Fibroblast of lung (primary cell): ENCODE measurements at regions not wholly inside any gene's neighbourhood (a gene's known extent, or its start where the extent isn't known, plus 50 kb on each side); places are given as distances from the start of the nearest gene placed in this dataset.

Experiments
- DNase-seq, 2 donors: peaks; one replicate each; pipeline versions ENCODE4 v3.0.0 to v3.0.0-alpha.2; 2010; ENCODE audit warnings: low read depth in 2 of 2
- H2AFZ ChIP-seq: 2 replicates; pipeline ENCODE4 v1.5.1; 2012; ENCODE audit warnings: low read length, control low read depth, inconsistent platforms
- H3K27ac ChIP-seq: 2 replicates; pipeline ENCODE4 v1.5.1; 2011; ENCODE audit warnings: low read length, control low read depth; ENCODE audit not compliant: insufficient read depth
- H3K27me3 ChIP-seq: 2 replicates; pipeline ENCODE4 v1.5.1; 2011; ENCODE audit warnings: mild to moderate bottlenecking, low read length; ENCODE audit not compliant: control insufficient read depth, insufficient read depth
- H3K36me3 ChIP-seq: 2 replicates; pipeline ENCODE4 v1.5.1; 2011; ENCODE audit warnings: low read length; ENCODE audit not compliant: control insufficient read depth, insufficient read depth
- H3K4me1 ChIP-seq: 2 replicates; pipeline ENCODE4 v1.5.1; 2011; ENCODE audit warnings: low read length; ENCODE audit not compliant: control insufficient read depth, insufficient read depth; ENCODE audit errors: extremely low read depth
- H3K4me2 ChIP-seq: 2 replicates; pipeline ENCODE4 v1.5.1; 2011; ENCODE audit warnings: low read length, control low read depth; ENCODE audit not compliant: insufficient read depth; ENCODE audit errors: extremely low read depth
- H3K4me3 ChIP-seq, 4 experiments: fragments of 200-600 bp in 1 of 4; sonication (generic) in 1 of 4; replicated peaks in 1 of 4; 2 replicates each; pipeline ENCODE4 v1.5.1; 2011 to 2016; ENCODE audit warnings: low read length in 4 of 4, low read depth in 3 of 4, mild to moderate bottlenecking in 3 of 4, control low read depth in 2 of 4, inconsistent platforms in 1 of 4, mixed read lengths in 1 of 4; ENCODE audit not compliant: insufficient read depth in 1 of 4; ENCODE audit errors: control extremely low read depth in 1 of 4
- H3K79me2 ChIP-seq: 2 replicates; pipeline ENCODE4 v1.5.1; 2012; ENCODE audit warnings: mild to moderate bottlenecking, low read length, inconsistent platforms; ENCODE audit not compliant: control insufficient read depth, insufficient read depth
- H3K9ac ChIP-seq: 2 replicates; pipeline ENCODE4 v1.5.1; 2011; ENCODE audit warnings: mild to moderate bottlenecking, low read length, control low read depth; ENCODE audit not compliant: insufficient read depth
- H3K9me3 ChIP-seq: 2 replicates; pipeline ENCODE4 v1.5.1; 2012; ENCODE audit warnings: low read depth, low read length; ENCODE audit not compliant: control insufficient read depth, insufficient read depth
- H4K20me1 ChIP-seq: 2 replicates; pipeline ENCODE4 v1.5.1; 2011; ENCODE audit warnings: low read length; ENCODE audit not compliant: control insufficient read depth, insufficient read depth; ENCODE audit errors: extremely low read depth
- EZH2 ChIP-seq: IDR thresholded peaks from 2 replicates; pipeline ENCODE4 v1.5.1; 2012; ENCODE audit warnings: low read length, control low read depth, mild to moderate bottlenecking; ENCODE audit errors: missing control alignments
- TF ChIP-seq, protein P1 (sequence below), 2 donors: IDR thresholded peaks in 1 of 2; conservative IDR thresholded peaks in 1 of 2; 1 replicate in 1 of 2; 2 replicates in 1 of 2; pipeline ENCODE4 v1.5.1; 2011 to 2012; ENCODE audit warnings: low read length in 2 of 2, control low read depth in 1 of 2, inconsistent platforms in 1 of 2, low read depth in 1 of 2, mild to moderate bottlenecking in 1 of 2

DNA sequence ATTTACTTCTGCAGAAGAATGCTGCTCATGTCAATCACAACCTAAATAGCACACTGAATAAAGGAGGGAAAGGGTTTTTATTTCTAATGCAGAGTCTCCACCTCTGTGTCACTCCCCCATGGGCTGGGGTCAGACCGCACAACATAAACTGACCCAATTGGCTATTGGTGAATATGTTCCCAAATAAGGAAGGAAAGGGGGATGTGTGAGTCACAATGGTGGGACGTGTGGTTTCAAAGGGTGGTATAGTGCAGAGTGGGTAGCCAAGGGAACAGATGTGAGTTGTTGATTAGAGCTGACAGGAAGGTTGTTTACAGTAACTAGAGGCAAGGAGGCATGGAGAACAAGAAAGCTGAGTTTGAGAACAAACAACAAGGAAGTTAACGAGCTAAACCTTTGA, 491.8 kb downstream of the ZPLD1 start:
- Histone ChIP-seq H3K4me3 (no peak overlapping the region), H3K9ac (no peak overlapping the region), H3K27me3 (no peaks in the 10 kb centered on the region), H2AFZ (no peak overlapping the region), H3K79me2 (no peaks in the 10 kb centered on the region), H3K27ac (no peak overlapping the region), H4K20me1 (no peaks in the 10 kb centered on the region), H3K9me3 (no peaks in the 10 kb centered on the region), H3K4me1 (no peaks in the 10 kb centered on the region), H3K4me2 (no peak overlapping the region), H3K36me3 (no peaks in the 10 kb centered on the region)
- DNase-seq = no peak
- TF ChIP-seq EZH2 = no peak
- TF ChIP-seq, protein P1, sequence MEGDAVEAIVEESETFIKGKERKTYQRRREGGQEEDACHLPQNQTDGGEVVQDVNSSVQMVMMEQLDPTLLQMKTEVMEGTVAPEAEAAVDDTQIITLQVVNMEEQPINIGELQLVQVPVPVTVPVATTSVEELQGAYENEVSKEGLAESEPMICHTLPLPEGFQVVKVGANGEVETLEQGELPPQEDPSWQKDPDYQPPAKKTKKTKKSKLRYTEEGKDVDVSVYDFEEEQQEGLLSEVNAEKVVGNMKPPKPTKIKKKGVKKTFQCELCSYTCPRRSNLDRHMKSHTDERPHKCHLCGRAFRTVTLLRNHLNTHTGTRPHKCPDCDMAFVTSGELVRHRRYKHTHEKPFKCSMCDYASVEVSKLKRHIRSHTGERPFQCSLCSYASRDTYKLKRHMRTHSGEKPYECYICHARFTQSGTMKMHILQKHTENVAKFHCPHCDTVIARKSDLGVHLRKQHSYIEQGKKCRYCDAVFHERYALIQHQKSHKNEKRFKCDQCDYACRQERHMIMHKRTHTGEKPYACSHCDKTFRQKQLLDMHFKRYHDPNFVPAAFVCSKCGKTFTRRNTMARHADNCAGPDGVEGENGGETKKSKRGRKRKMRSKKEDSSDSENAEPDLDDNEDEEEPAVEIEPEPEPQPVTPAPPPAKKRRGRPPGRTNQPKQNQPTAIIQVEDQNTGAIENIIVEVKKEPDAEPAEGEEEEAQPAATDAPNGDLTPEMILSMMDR (conservative IDR thresholded peaks at IDR 0.05 in 1 of 2, IDR thresholded peaks at IDR 0.05 in 1 of 2; ENCODE audit: low read depth in 1 of 2, low read length in 2 of 2) = no peak

DNA sequence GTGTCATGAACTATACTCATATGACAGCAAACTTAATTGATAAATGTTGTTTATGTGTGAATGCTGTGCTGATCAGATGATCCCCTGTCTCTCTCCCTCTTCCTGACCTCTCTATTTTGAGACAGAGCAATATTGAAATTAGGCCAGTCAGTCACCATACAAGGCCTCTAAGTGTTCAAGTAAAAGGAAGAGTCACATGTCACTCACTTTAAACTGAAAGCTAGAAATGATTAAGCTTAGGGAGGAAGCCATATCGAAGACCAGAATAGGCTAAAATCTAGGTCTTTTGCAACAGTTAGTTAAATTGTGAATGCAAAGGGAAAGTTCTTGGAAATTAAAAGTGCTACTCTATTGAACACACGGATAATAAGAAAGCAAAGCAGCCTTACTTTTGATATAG, 498.6 kb downstream of the ZPLD1 start:
- no peaks in the 10 kb centered on the region for H3K27me3 ChIP-seq
- TF ChIP-seq EZH2 = no peak
- TF ChIP-seq, protein P1 (conservative IDR thresholded peaks at IDR 0.05 in 1 of 2, IDR thresholded peaks at IDR 0.05 in 1 of 2; ENCODE audit: low read depth in 1 of 2, low read length in 2 of 2) = no peak
- H3K4me1 ChIP-seq = no peaks in the 10 kb centered on the region
- H3K79me2 ChIP-seq = no peaks in the 10 kb centered on the region
- H3K36me3 ChIP-seq = no peaks in the 10 kb centered on the region
- H4K20me1 ChIP-seq = no peaks in the 10 kb centered on the region
- no peak overlapping the region for H2AFZ ChIP-seq
- DNase-seq = no peak
- H3K9me3 ChIP-seq = no peaks in the 10 kb centered on the region
- H3K4me2 ChIP-seq = no peak overlapping the region
- H3K4me3 ChIP-seq = no peak overlapping the region
- H3K27ac ChIP-seq = no peak overlapping the region
- H3K9ac ChIP-seq = no peak overlapping the region

DNA sequence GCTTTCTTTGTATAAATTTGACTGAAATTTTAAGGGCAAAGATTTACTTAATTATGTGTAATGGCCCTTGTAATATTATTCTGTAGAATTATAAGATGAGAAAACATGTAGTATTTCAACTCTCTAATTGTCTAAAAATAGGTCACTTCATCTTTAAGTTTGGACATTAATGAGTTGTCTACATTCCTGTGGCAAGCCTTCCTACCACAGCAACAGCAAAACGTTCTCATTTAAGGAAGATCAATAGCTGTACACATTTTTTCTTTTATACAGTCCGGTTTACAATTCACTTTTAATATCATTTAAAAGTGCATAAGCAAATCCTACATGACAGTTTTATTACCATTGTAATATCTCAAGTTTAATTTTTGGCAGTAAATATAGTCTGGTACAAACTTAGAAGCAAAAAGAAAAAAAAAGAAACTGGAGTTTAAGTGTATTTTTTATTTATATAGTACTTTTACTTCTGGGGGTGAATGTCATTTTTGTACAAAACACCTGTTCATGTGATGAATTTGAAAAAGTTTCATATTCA, 501.8 kb downstream of the ZPLD1 start:
- no peaks in the 10 kb centered on the region for H3K36me3 ChIP-seq
- H3K79me2 ChIP-seq = no peaks in the 10 kb centered on the region
- H4K20me1 ChIP-seq = no peaks in the 10 kb centered on the region
- H3K4me3 ChIP-seq = no peak overlapping the region
- peak; percentile 21 to 76 for DNase-seq
- no peak overlapping the region for H3K27ac ChIP-seq
- H3K4me1 ChIP-seq = no peaks in the 10 kb centered on the region
- H3K9ac ChIP-seq = no peak overlapping the region
- H3K9me3 ChIP-seq = no peaks in the 10 kb centered on the region
- H2AFZ ChIP-seq = no peak overlapping the region
- no peaks in the 10 kb centered on the region for H3K27me3 ChIP-seq
- TF ChIP-seq, protein P1 (conservative IDR thresholded peaks at IDR 0.05 in 1 of 2, IDR thresholded peaks at IDR 0.05 in 1 of 2; ENCODE audit: low read depth in 1 of 2, low read length in 2 of 2) = no peak
- no peak for TF ChIP-seq EZH2
- no peak overlapping the region for H3K4me2 ChIP-seq
